ENCODE measurements at regions not wholly inside any gene's neighbourhood (a gene's known extent, or its start where the extent isn't known, plus 50 kb on each side); places are given as distances from the start of the nearest gene placed in this dataset.

DNA sequence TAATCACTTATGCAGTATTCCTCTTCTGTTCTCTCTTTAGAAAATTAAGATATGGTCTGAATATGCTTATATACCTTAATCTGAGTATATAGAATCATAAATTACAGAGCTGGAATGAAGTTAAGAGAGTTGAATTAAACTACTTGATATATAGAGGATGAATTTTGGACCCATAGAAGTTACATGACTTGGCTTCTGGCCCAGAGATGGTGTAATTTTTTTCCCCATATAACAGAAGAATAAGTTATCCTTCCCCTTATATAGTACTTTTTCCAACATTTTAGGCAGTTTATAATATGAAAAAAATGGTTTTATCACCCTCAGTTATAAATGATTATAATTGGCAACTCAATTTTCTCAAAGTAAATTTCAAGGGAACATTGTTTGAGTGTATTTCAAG, 616.3 kb downstream of the TBC1D4 start:
- no peak for DNase-seq (ENCODE audit: low read depth)
- H3K4me3 ChIP-seq (ENCODE audit: low read depth, low read length), result no peak overlapping the region
- TF ChIP-seq, protein P1, sequence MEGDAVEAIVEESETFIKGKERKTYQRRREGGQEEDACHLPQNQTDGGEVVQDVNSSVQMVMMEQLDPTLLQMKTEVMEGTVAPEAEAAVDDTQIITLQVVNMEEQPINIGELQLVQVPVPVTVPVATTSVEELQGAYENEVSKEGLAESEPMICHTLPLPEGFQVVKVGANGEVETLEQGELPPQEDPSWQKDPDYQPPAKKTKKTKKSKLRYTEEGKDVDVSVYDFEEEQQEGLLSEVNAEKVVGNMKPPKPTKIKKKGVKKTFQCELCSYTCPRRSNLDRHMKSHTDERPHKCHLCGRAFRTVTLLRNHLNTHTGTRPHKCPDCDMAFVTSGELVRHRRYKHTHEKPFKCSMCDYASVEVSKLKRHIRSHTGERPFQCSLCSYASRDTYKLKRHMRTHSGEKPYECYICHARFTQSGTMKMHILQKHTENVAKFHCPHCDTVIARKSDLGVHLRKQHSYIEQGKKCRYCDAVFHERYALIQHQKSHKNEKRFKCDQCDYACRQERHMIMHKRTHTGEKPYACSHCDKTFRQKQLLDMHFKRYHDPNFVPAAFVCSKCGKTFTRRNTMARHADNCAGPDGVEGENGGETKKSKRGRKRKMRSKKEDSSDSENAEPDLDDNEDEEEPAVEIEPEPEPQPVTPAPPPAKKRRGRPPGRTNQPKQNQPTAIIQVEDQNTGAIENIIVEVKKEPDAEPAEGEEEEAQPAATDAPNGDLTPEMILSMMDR (IDR thresholded peaks at IDR 0.05; ENCODE audit: control insufficient read depth, extremely low read depth, insufficient read depth), result no peak

DNA sequence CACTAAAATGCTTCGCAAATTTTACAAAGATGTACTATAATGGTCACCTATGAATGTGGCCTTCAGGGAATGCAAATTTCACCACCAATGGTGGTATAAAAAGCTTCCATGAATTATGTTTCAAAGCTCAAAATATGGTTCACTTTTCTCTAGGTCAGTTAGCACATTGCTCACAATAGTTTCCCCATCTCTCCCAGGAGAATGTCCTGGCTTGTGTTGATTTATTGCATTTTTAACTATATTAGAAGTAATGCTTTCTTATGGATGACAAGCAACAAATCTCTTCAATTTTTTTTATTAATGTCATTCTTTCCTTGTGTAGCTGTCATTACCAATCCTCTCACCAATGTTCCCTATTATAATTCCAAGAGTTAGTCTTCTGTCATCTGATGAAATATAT, 621.2 kb downstream of the TBC1D4 start:
- DNase-seq (ENCODE audit: low read depth), result no peak
- TF ChIP-seq, protein P1 (IDR thresholded peaks at IDR 0.05; ENCODE audit: control insufficient read depth, extremely low read depth, insufficient read depth), result no peak
- H3K4me3 ChIP-seq (ENCODE audit: low read depth, low read length), result no peak overlapping the region

DNA sequence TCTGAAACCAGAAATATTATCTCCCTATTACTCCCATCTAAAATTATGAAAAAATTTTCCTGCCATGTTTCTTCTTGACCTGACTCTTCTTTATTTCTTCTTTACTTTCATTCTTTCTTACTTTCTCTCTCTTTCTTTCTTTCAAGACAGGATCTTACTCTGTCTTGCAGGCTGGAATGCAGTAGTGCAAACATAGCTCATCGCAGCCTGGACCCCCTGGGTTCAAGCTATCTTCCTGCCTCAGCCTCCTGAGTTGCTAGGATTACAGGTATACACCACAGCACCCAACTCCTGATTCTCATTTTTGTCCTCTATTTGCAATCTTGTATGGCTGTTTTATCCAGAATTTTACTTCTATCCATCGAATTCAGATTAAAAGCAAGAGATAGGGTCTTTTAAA, 631.1 kb downstream of the TBC1D4 start:
- TF ChIP-seq, protein P1 (IDR thresholded peaks at IDR 0.05; ENCODE audit: control insufficient read depth, extremely low read depth, insufficient read depth), result no peak
- H3K4me3 ChIP-seq (ENCODE audit: low read depth, low read length), result no peak overlapping the region
- DNase-seq (ENCODE audit: low read depth), result no peak

DNA sequence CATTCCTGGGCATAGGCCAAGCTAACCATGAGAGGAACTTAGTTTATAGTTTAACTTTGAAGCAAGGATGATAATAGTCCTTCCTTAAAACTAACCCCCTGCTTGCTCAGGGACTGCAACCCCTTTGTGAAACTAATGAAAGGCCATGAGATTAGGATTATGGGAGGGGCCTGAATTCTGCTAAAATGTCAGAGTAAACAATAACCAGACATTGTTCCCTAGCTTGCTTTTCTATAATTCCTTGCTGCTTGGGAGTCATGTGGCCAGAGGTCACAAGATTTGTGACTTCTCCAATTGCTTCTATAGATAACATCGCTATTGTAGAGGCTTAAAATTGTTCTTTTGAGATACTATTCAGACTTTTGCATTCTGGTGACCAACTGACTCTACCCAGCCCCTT, 634.0 kb downstream of the TBC1D4 start:
- TF ChIP-seq, protein P1 (IDR thresholded peaks at IDR 0.05; ENCODE audit: control insufficient read depth, extremely low read depth, insufficient read depth), result no peak
- H3K4me3 ChIP-seq (ENCODE audit: low read depth, low read length), result no peak overlapping the region
- no peak for DNase-seq (ENCODE audit: low read depth)

DNA sequence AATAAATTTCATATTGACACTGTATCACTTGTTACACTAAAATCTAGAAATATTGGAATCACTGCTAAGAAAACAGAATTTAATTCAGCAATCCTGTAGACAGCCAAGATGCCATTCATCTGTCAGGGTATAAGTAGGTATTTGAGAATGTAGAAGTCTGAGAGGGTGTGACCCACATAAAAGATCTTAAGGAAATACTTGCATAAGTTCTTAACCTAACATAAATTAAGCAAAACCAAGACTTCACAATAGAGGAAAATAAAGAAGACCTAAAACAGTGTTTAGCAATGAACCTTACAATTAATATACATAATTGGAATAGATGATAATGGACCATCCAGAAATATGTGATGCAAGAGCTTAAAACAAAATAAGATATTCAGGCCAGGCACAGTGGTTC, 636.2 kb downstream of the TBC1D4 start:
- DNase-seq (ENCODE audit: low read depth), result no peak
- no peak overlapping the region for H3K4me3 ChIP-seq (ENCODE audit: low read depth, low read length)
- TF ChIP-seq, protein P1 (IDR thresholded peaks at IDR 0.05; ENCODE audit: control insufficient read depth, extremely low read depth, insufficient read depth), result no peak

DNA sequence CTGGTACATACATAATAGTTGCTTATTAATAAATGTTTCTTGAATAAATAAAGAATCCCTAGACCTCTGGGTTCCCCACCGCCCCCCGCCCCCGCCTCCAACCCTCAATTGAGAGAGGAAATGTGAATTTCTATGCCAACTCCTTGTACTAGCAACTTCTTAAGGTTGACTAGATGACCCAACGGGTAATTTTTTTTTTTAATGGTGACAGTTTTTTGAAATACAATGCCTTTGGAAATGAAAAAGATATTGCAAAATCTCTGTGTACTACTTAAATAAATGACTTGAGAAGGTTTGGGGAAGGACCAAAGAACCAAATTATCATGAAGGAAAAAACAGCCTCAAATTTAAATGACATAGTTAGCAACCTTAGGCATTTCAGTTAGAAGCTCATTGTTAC, 640.3 kb downstream of the TBC1D4 start:
- TF ChIP-seq, protein P1 (IDR thresholded peaks at IDR 0.05; ENCODE audit: control insufficient read depth, extremely low read depth, insufficient read depth), result no peak
- no peak overlapping the region for H3K4me3 ChIP-seq (ENCODE audit: low read depth, low read length)
- DNase-seq (ENCODE audit: low read depth), result no peak

DNA sequence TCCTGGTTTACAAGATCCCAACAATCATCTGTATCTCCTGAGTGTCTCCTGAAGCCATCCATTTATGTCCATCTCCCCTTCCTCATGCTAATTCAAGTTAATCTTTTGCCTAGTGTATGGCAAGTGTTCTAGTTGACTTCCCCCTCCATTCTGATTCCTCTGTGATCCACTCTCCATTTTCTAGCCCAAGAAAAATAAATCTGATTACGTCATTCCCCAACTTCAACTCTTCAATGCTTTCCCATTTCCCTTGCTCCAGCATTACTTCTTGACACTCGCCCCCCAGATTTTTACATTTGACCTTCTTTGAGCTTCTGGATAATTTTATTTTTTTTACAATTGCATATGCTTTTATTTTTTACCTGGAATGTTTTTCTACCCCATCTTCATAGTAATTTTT, 640.8 kb downstream of the TBC1D4 start:
- no peak overlapping the region for H3K4me3 ChIP-seq (ENCODE audit: low read depth, low read length)
- TF ChIP-seq, protein P1 (IDR thresholded peaks at IDR 0.05; ENCODE audit: control insufficient read depth, extremely low read depth, insufficient read depth), result no peak
- no peak for DNase-seq (ENCODE audit: low read depth)

All from LNCaP clone FGC (cell line).